Body of pancreas (tissue), 4 donors: ENCODE measurements at regions not wholly inside any gene's neighbourhood (a gene's known extent, or its start where the extent isn't known, plus 50 kb on each side); places are given as distances from the start of the nearest gene placed in this dataset.

ENCODE experiments used
- ATAC-seq: fragments of 150-250 bp; one replicate; pipeline ENCODE4 v1.9.1; 2016
- DNase-seq, 4 donors: peaks; one replicate each; pipeline ENCODE4 v3.0.0-alpha.2; 2019
- H3K27ac ChIP-seq, 4 donors: fragments of 200-600 bp; sonication (generic); 1 replicate in 3 of 4; 2 replicates in 1 of 4; pipeline versions ENCODE4 v1.5.1 to v1.6.1; 2016 to 2019; ENCODE audit warnings: mild to moderate bottlenecking in 1 of 4, mixed read lengths in 1 of 4, moderate library complexity in 1 of 4
- H3K27me3 ChIP-seq, 2 donors: fragments of 200-600 bp; sonication (generic); one replicate each; pipeline ENCODE4 v1.6.0; 2016; ENCODE audit warnings: mild to moderate bottlenecking in 1 of 2
- H3K36me3 ChIP-seq, 2 donors: fragments of 200-600 bp; sonication (generic); replicated peaks in 1 of 2; 2 replicates each; pipeline ENCODE4 v1.5.1; 2016; ENCODE audit warnings: low read depth in 2 of 2; ENCODE audit not compliant: insufficient read depth in 1 of 2
- H3K4me1 ChIP-seq: fragments of 200-600 bp; sonication (generic); one replicate; pipeline ENCODE4 v1.6.0; 2016
- H3K4me3 ChIP-seq, 2 donors: fragments of 200-600 bp; sonication (generic); 1 replicate in 1 of 2; 2 replicates in 1 of 2; pipeline ENCODE4 v1.5.1; 2016 to 2019
- H3K9me3 ChIP-seq, 3 donors: fragments of 200-600 bp; sonication (generic); 1 replicate in 2 of 3; 2 replicates in 1 of 3; pipeline ENCODE4 v1.5.1; 2016
- POLR2A ChIP-seq, 3 donors: fragments of 450-650 bp; IDR thresholded peaks; one replicate each; pipeline ENCODE4 v1.6.1; 2016; ENCODE audit warnings: antibody characterized with exemption in 3 of 3, mild to moderate bottlenecking in 2 of 3
- WGBS, 2 donors: methylation state at CpG; one replicate each; pipeline ENCODE4 v1.1.5; 2017; 5-methylcytosine and 5-hydroxymethylcytosine counted together
- intact Hi-C: fragments of 100-400 bp; cut with DNase I; formaldehyde crosslinking; loops from one replicate; pipeline ENCODE4 v1.15.1; 2023
- TF ChIP-seq, protein P1 (sequence below), 7 experiments: fragments of 450-650 bp in 4 of 7; fragments of 200-600 bp in 3 of 7; sonication (generic) in 3 of 7; IDR thresholded peaks; one replicate each; pipeline ENCODE4 v1.5.1; 2016 to 2019; ENCODE audit warnings: antibody characterized with exemption in 7 of 7

DNA sequence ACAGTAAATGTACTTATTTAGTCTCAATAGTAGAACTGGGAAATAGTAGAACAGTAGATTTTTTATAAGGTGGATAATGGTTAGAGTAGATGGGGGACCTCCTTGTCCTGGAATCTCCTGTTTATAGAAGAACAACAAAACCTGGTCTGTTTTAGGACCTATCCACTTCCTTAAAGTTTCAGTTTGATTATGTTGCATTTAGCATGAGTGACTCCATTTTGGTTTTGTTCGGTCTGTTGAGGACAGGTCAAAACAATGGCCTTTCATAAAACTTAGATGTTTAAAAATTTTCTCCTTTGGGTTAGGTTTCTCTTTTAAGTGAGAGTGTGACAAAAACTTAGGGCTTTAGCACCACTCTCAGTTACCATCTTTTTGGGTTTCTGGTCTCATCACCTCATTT lies 308.9 kb downstream of the BTG1 start:
- intact Hi-C loops, result no loop called here
- Histone ChIP-seq H3K4me3 (no peak overlapping the region), H3K36me3 (no peaks in the 10 kb centered on the region), H3K27me3 (no peaks in the 10 kb centered on the region), H3K9me3 (no peaks in the 10 kb centered on the region), H3K4me1 (no peaks in the 10 kb centered on the region), H3K27ac (no peak overlapping the region)
- no peak for TF ChIP-seq POLR2A (IDR thresholded peaks at IDR 0.05)
- TF ChIP-seq, protein P1, sequence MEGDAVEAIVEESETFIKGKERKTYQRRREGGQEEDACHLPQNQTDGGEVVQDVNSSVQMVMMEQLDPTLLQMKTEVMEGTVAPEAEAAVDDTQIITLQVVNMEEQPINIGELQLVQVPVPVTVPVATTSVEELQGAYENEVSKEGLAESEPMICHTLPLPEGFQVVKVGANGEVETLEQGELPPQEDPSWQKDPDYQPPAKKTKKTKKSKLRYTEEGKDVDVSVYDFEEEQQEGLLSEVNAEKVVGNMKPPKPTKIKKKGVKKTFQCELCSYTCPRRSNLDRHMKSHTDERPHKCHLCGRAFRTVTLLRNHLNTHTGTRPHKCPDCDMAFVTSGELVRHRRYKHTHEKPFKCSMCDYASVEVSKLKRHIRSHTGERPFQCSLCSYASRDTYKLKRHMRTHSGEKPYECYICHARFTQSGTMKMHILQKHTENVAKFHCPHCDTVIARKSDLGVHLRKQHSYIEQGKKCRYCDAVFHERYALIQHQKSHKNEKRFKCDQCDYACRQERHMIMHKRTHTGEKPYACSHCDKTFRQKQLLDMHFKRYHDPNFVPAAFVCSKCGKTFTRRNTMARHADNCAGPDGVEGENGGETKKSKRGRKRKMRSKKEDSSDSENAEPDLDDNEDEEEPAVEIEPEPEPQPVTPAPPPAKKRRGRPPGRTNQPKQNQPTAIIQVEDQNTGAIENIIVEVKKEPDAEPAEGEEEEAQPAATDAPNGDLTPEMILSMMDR (IDR thresholded peaks at IDR 0.05), result no peak
- WGBS, 2 donors, result 91 to 96% methylated on average over 1 of the region's 1 CpG
- no peak for ATAC-seq
- DNase-seq, result no peak

DNA sequence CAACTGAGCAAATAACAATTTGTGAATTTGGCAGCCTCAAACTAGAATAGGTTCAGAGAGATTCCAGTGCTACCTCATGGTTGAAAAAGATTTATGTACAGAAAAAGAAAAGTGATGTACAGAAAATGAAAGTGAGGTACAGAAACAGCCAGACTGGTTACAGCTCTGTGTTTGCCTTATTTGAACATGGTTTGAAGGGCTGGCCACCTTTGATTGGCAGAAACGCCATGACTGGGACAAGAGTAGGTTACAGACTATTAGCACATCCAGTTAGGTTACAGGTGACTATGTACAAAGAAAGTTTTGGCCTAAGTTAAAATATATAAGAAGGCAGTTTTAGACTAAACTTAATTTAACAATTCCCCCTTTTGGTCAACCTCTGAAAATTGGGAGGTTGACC lies 309.4 kb downstream of the BTG1 start:
- Histone ChIP-seq H3K27me3 (no peaks in the 10 kb centered on the region), H3K4me3 (no peak overlapping the region), H3K27ac (no peak overlapping the region), H3K9me3 (no peaks in the 10 kb centered on the region), H3K4me1 (no peaks in the 10 kb centered on the region), H3K36me3 (no peaks in the 10 kb centered on the region)
- no peak for ATAC-seq
- intact Hi-C loops, result no loop called here
- 88 to 89% methylated on average over 1 of the region's 1 CpG for WGBS, 2 donors
- DNase-seq, result no peak
- TF ChIP-seq, protein P1 (IDR thresholded peaks at IDR 0.05), result no peak
- no peak for TF ChIP-seq POLR2A (IDR thresholded peaks at IDR 0.05)

DNA sequence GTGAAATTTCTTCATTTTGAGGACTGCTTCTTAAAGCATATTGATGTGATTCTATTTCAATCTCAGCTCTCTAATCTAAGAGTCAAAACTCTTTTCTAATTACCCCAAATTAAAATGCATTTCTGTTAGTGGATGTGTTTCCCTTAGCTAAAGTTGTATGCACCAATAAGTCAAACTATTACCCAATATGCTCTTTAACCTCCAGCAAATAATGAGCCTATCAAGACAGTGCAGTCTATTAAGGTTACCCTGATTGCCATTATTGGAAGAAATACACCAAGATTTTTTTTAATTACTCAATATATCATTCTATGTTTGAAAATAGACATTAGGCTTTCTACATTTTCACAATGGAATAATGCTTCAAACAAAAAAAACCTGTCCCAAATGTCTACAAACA lies 310.0 kb downstream of the BTG1 start:
- Histone ChIP-seq H3K9me3 (no peaks in the 10 kb centered on the region), H3K27me3 (no peaks in the 10 kb centered on the region), H3K36me3 (no peaks in the 10 kb centered on the region), H3K4me3 (no peak overlapping the region), H3K4me1 (no peaks in the 10 kb centered on the region), H3K27ac (no peak overlapping the region)
- ATAC-seq (no peak), DNase-seq (no peak)
- intact Hi-C loops, result no loop called here
- TF ChIP-seq, protein P1 (IDR thresholded peaks at IDR 0.05), result no peak
- no peak for TF ChIP-seq POLR2A (IDR thresholded peaks at IDR 0.05)

DNA sequence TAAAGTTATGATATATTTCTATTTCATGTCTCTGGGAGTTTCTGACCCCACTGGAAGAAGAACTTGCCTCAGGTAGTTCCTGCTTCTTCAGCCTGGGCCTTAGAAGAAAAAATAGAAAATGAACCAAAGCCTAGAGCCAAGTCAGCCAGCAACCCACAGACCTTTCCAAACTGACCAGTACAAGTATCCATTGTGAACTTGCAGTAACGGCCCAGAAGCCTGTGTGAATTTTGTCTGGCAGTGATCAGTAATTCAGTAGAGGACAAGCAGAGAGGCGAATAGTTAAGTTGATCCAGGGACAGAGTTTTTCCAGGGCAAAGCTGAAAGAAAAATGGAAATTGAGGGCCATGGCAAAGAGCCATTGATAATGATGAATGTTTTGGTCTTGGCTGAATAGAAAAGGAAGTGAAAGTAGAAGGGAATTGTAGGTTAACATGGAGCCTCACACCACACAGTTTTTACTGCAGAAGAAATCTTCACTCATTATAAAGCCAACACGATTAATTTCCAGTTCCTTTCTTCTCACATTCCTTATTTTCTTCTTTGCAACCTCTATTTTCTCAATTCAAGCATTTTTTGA lies 311.8 kb downstream of the BTG1 start:
- intact Hi-C loops, result no loop called here
- TF ChIP-seq POLR2A (IDR thresholded peaks at IDR 0.05), result no peak
- TF ChIP-seq, protein P1 (IDR thresholded peaks at IDR 0.05), result no peak

DNA sequence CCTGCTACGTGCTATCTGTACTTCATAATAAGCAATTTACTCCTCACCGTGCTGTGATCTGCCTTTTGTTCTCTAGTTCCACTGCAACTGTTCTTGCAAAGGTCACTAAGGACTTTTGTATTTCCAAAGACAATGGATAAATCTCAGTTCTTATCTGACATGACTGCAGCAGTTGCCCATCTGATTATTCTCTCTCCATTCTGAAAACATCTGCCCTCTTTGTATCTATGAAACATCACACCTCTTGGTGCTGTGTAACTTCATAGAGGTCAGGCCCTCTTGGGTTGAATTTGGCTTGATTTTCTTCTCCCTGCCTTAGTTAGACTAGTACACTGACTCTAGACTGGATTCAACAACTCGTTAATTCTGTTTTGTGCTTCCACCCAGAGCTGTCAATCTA lies 319.6 kb downstream of the BTG1 start:
- intact Hi-C loops, result no loop called here
- Histone ChIP-seq H3K27ac (no peak overlapping the region), H3K9me3 (no peaks in the 10 kb centered on the region), H3K27me3 (no peaks in the 10 kb centered on the region), H3K36me3 (no peaks in the 10 kb centered on the region), H3K4me1 (no peaks in the 10 kb centered on the region), H3K4me3 (no peak overlapping the region)
- no peak for TF ChIP-seq POLR2A (IDR thresholded peaks at IDR 0.05)
- TF ChIP-seq, protein P1 (IDR thresholded peaks at IDR 0.05), result no peak
- ATAC-seq (no peak), DNase-seq (no peak)
- WGBS, 2 donors, result 79 to 87% methylated on average over 3 of the region's 3 CpGs

More for the DNA sequence above, 311.8 kb downstream of the BTG1 start:
- ATAC-seq, result no peak
- no peaks in the 10 kb centered on the region for H3K36me3 ChIP-seq
- DNase-seq, result no peak
- 81 to 84% methylated on average over 3 of the region's 3 CpGs for WGBS, 2 donors
- no peak overlapping the region for H3K27ac ChIP-seq
- H3K4me1 ChIP-seq, result no peaks in the 10 kb centered on the region
- H3K9me3 ChIP-seq, result no peaks in the 10 kb centered on the region
- H3K27me3 ChIP-seq, result no peaks in the 10 kb centered on the region
- no peak overlapping the region for H3K4me3 ChIP-seq
